ENCODE measurements at regions not wholly inside any gene's neighbourhood (a gene's known extent, or its start where the extent isn't known, plus 50 kb on each side); places are given as distances from the start of the nearest gene placed in this dataset.

- TF ChIP-seq, protein P1, sequence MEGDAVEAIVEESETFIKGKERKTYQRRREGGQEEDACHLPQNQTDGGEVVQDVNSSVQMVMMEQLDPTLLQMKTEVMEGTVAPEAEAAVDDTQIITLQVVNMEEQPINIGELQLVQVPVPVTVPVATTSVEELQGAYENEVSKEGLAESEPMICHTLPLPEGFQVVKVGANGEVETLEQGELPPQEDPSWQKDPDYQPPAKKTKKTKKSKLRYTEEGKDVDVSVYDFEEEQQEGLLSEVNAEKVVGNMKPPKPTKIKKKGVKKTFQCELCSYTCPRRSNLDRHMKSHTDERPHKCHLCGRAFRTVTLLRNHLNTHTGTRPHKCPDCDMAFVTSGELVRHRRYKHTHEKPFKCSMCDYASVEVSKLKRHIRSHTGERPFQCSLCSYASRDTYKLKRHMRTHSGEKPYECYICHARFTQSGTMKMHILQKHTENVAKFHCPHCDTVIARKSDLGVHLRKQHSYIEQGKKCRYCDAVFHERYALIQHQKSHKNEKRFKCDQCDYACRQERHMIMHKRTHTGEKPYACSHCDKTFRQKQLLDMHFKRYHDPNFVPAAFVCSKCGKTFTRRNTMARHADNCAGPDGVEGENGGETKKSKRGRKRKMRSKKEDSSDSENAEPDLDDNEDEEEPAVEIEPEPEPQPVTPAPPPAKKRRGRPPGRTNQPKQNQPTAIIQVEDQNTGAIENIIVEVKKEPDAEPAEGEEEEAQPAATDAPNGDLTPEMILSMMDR (IDR thresholded peaks at IDR 0.05), result no peak
- TF ChIP-seq ZFX (IDR thresholded peaks at IDR 0.05; ENCODE audit: borderline replicate concordance), result no peak
Measured at GRCh38 chr7:86950944-86951343, 108.5 kb downstream of the ELAPOR2 start.
